GM23338 (cell line): ENCODE measurements at regions not wholly inside any gene's neighbourhood (a gene's known extent, or its start where the extent isn't known, plus 50 kb on each side); places are given as distances from the start of the nearest gene placed in this dataset.

Experiments
- CREB1 ChIP-seq: fragments of 250-450 bp; sonication (Bioruptor Pico); IDR thresholded peaks from 2 replicates; pipeline ENCODE4 v1.5.0; 2020; ENCODE audit warnings: low read depth, mild to moderate bottlenecking, moderate library complexity
- CTCF ChIP-seq, 2 experiments: fragments of 200-600 bp in 1 of 2; sonication (generic) in 1 of 2; conservative IDR thresholded peaks; 2 replicates each; pipeline versions ENCODE4 v1.5.1 to v1.6.1; 2016 to 2017; ENCODE audit warnings: antibody characterized with exemption in 2 of 2, low read depth in 2 of 2, mild to moderate bottlenecking in 2 of 2, moderate library complexity in 1 of 2
- ETS1 ChIP-seq: IDR thresholded peaks from 2 replicates; pipeline ENCODE4 v1.6.1; 2016; ENCODE audit warnings: antibody characterized with exemption
- EZH2 ChIP-seq: fragments of 200-600 bp; sonication (generic); IDR thresholded peaks from one replicate; pipeline ENCODE4 v1.8.0; 2017; ENCODE audit warnings: antibody characterized with exemption, mild to moderate bottlenecking, low read depth; ENCODE audit not compliant: unreplicated experiment
- EZH2phosphoT487 ChIP-seq: fragments of 200-600 bp; sonication (generic); IDR thresholded peaks from one replicate; pipeline ENCODE4 v1.8.1; 2018; ENCODE audit warnings: antibody characterized with exemption; ENCODE audit not compliant: unreplicated experiment
- JUNB ChIP-seq: IDR thresholded peaks from one replicate; pipeline ENCODE4 v1.6.1; 2016; ENCODE audit warnings: antibody characterized with exemption; ENCODE audit not compliant: unreplicated experiment
- POLR2AphosphoS5 ChIP-seq: IDR thresholded peaks from 2 replicates; pipeline ENCODE4 v1.6.1; 2016; ENCODE audit warnings: antibody characterized with exemption, low read depth
- REST ChIP-seq: IDR thresholded peaks from one replicate; pipeline ENCODE4 v1.6.1; 2018; ENCODE audit warnings: antibody characterized with exemption; ENCODE audit not compliant: unreplicated experiment
- ZNF331 ChIP-seq: fragments of 250-450 bp; sonication (Bioruptor Pico); IDR thresholded peaks from 2 replicates; pipeline ENCODE4 v1.5.0; 2020; ENCODE audit warnings: low read depth, mild to moderate bottlenecking, moderate library complexity

GRCh38 chr12:31872831-31873604 is 86.2 kb upstream of the RESF1 start:
- TF ChIP-seq CTCF (conservative IDR thresholded peaks at IDR 0.05; ENCODE audit: low read depth in 2 of 2) (no peak), EZH2 (no peak), POLR2AphosphoS5 (no peak), REST (no peak), ZNF331 (CRISPR knock-in tag) (no peak), EZH2phosphoT487 (no peak), ETS1 (no peak), JUNB (no peak), CREB1 (CRISPR knock-in tag) (no peak)
